ENCODE measurements at regions not wholly inside any gene's neighbourhood (a gene's known extent, or its start where the extent isn't known, plus 50 kb on each side); places are given as distances from the start of the nearest gene placed in this dataset.

DNA sequence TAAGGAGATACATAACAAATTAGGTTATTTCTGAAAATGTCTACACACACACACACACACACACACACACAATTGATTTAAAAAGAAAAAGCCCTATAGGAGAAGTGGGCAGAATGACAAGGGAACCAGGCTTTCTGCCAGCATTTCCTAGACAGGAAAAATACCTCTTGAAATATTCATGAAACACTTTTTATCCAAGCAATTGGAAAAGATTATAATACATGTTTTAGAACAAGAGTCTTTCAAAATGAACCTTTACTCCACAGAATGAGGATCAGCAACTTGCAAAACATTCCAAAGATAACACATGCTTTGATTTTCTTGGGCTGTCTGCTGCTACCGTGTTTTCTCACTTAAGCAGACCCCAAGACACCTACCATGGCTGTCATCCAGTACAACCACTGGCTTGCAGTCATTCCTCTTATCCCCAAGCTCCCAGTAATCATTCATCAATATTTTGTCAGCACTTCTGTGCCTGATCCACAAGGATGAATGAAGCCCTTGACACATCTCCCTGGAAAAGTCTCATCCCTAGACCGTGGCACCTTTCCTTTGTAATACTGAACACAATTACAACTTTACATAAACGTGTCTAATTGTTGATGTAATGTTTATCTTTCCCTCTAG, 717.1 kb upstream of the ZNF608 start:
- TF ChIP-seq, protein P1, sequence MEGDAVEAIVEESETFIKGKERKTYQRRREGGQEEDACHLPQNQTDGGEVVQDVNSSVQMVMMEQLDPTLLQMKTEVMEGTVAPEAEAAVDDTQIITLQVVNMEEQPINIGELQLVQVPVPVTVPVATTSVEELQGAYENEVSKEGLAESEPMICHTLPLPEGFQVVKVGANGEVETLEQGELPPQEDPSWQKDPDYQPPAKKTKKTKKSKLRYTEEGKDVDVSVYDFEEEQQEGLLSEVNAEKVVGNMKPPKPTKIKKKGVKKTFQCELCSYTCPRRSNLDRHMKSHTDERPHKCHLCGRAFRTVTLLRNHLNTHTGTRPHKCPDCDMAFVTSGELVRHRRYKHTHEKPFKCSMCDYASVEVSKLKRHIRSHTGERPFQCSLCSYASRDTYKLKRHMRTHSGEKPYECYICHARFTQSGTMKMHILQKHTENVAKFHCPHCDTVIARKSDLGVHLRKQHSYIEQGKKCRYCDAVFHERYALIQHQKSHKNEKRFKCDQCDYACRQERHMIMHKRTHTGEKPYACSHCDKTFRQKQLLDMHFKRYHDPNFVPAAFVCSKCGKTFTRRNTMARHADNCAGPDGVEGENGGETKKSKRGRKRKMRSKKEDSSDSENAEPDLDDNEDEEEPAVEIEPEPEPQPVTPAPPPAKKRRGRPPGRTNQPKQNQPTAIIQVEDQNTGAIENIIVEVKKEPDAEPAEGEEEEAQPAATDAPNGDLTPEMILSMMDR (conservative IDR thresholded peaks at IDR 0.05; ENCODE audit: low read depth, low read length): no peak
- no peak for TF ChIP-seq EZH2phosphoT487 (IDR thresholded peaks at IDR 0.05; ENCODE audit: borderline replicate concordance, low read length)
- TF ChIP-seq EZH2 (IDR thresholded peaks at IDR 0.05; ENCODE audit: low read length, unreplicated experiment): no peak
